DND-41 (cell line): ENCODE measurements at regions not wholly inside any gene's neighbourhood (a gene's known extent, or its start where the extent isn't known, plus 50 kb on each side); places are given as distances from the start of the nearest gene placed in this dataset.

ENCODE experiments used
- ATAC-seq: fragments of 200-7000 bp; cut with Tn5 transposase; 3 replicates; pipeline ENCODE4 v1.9.1; 2021; ENCODE audit warnings: low read depth; ENCODE audit not compliant: insufficient read depth
- DNase-seq: peaks from one replicate; pipeline ENCODE4 v3.0.0-alpha.2; 2020
- H2AFZ ChIP-seq: 2 replicates; pipeline ENCODE4 v1.6.0; 2012; ENCODE audit warnings: low read depth, low read length
- H3K27ac ChIP-seq: 2 replicates; pipeline ENCODE4 v1.5.1; 2012; ENCODE audit warnings: low read length, inconsistent platforms
- H3K27me3 ChIP-seq: fragments of 200-600 bp; sonication (generic); 2 replicates; pipeline ENCODE4 v1.6.0; 2012; ENCODE audit warnings: low read length, mild to moderate bottlenecking, inconsistent platforms; ENCODE audit not compliant: insufficient read depth, poor library complexity
- H3K36me3 ChIP-seq: 2 replicates; pipeline ENCODE4 v1.5.1; 2012; ENCODE audit warnings: low read length, inconsistent platforms; ENCODE audit not compliant: insufficient read depth
- H3K4me1 ChIP-seq: 2 replicates; pipeline ENCODE4 v1.5.1; 2012; ENCODE audit warnings: mild to moderate bottlenecking, low read length; ENCODE audit not compliant: insufficient read depth
- H3K4me2 ChIP-seq: 2 replicates; pipeline ENCODE4 v1.6.0; 2012; ENCODE audit warnings: mild to moderate bottlenecking, moderate library complexity, low read length, inconsistent platforms; ENCODE audit not compliant: insufficient read depth
- H3K4me3 ChIP-seq, 2 experiments: fragments of 200-600 bp in 1 of 2; shearing (Covaris generic) in 1 of 2; 2 replicates each; pipeline ENCODE4 v1.5.1; 2012 to 2016; ENCODE audit warnings: inconsistent platforms in 2 of 2, low read length in 2 of 2, mild to moderate bottlenecking in 2 of 2, low read depth in 1 of 2, moderate library complexity in 1 of 2
- H3K79me2 ChIP-seq: 2 replicates; pipeline ENCODE4 v1.6.0; 2012; ENCODE audit warnings: low read length, inconsistent platforms; ENCODE audit not compliant: insufficient read depth
- H3K9ac ChIP-seq: 2 replicates; pipeline ENCODE4 v1.6.0; 2012; ENCODE audit warnings: low read depth, mild to moderate bottlenecking, inconsistent platforms, low read length, moderate library complexity
- H3K9me3 ChIP-seq: 2 replicates; pipeline ENCODE4 v1.5.1; 2012; ENCODE audit warnings: low read length, moderate library complexity, mild to moderate bottlenecking, inconsistent platforms; ENCODE audit not compliant: insufficient read depth, severe bottlenecking
- H4K20me1 ChIP-seq: 2 replicates; pipeline ENCODE4 v1.6.0; 2012; ENCODE audit warnings: low read length; ENCODE audit not compliant: insufficient read depth
- EZH2 ChIP-seq: IDR thresholded peaks from 3 replicates; pipeline ENCODE4 v1.6.1; 2012; ENCODE audit warnings: borderline replicate concordance, low read depth, mild to moderate bottlenecking, moderate library complexity, low read length, inconsistent platforms; ENCODE audit not compliant: severe bottlenecking
- TF ChIP-seq, protein P1 (sequence below): IDR thresholded peaks from 2 replicates; pipeline ENCODE4 v1.5.1; 2012; ENCODE audit warnings: borderline replicate concordance, low read length, moderate library complexity, mild to moderate bottlenecking; ENCODE audit not compliant: poor library complexity, severe bottlenecking; ENCODE audit errors: extremely low read depth

DNA sequence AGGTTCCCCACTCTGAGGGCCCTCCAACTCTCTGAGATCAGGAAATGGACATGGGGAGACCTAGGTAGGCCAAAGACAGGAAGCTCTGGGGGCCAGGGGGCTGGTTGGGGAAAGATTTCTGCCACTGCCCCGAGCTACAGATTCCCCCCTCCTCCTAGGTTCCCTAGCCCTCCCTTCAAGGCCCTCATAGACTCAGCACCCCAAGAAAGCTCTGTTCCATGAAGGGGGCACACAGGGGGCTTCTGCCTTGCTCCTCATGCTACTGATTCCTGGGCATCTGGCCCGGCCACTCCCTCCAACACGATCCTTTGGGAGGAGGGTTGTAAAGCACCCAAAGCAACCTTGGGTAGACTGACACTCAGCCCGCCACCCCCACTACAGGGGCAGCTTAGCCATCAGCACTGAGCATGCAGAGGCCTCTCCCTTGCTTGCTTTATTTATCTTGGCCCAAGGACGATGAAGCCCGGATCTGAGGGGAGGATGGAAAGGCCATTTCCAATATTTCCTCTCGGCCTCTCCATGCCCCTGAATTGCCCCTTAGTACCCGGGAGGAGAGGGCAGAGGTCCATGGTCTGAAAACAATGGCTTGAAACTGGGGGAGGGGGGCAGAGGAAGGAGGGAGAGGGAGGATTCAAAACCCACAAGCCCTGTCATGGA lies 146.7 kb downstream of the PJA1 start:
- Histone ChIP-seq H3K27me3 (no peaks in the 10 kb centered on the region), H3K79me2 (no peaks in the 10 kb centered on the region), H2AFZ (no peak overlapping the region), H3K4me2 (no peak overlapping the region), H3K4me1 (no peaks in the 10 kb centered on the region), H3K9ac (no peak overlapping the region), H4K20me1 (no peaks in the 10 kb centered on the region), H3K4me3 (no peak overlapping the region), H3K36me3 (no peaks in the 10 kb centered on the region), H3K27ac (no peak overlapping the region), H3K9me3 (no peaks in the 10 kb centered on the region)
- DNase-seq (no peak), ATAC-seq (no peak)
- TF ChIP-seq, protein P1, sequence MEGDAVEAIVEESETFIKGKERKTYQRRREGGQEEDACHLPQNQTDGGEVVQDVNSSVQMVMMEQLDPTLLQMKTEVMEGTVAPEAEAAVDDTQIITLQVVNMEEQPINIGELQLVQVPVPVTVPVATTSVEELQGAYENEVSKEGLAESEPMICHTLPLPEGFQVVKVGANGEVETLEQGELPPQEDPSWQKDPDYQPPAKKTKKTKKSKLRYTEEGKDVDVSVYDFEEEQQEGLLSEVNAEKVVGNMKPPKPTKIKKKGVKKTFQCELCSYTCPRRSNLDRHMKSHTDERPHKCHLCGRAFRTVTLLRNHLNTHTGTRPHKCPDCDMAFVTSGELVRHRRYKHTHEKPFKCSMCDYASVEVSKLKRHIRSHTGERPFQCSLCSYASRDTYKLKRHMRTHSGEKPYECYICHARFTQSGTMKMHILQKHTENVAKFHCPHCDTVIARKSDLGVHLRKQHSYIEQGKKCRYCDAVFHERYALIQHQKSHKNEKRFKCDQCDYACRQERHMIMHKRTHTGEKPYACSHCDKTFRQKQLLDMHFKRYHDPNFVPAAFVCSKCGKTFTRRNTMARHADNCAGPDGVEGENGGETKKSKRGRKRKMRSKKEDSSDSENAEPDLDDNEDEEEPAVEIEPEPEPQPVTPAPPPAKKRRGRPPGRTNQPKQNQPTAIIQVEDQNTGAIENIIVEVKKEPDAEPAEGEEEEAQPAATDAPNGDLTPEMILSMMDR = no peak
- no peak for TF ChIP-seq EZH2

DNA sequence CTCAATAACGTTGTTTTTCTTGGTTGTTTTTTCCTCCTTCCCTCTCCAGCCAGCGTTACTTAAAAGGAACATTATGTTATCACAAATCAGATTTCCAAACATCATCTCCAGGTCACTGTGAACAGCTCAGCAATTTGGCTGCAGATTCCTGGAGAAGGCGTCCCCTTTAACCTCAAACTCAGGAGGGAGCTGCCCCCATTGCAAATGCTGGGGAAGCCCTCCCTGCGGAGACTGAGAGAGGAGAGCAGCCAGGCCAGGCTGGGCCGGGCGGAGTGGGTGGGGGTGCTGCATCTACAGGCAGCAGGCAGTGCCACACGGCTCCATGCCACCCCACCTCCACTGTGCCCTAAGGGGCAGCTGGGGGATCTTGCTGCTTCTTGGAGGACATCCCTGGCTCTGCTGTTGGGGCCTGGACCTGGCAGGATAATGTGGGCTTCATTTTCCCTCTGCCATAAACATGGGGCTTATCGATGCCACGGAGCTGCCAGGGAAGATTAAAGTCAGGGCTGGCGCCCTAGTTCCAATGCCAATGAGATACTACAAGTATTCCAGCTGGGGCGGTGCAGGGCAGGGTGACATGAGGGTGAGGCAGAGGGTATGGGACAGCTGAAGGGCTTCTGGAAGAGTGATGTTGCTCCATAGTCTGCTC lies 148.8 kb downstream of the PJA1 start:
- Histone ChIP-seq H2AFZ (no peak overlapping the region), H3K4me3 (no peak overlapping the region), H3K79me2 (no peaks in the 10 kb centered on the region), H3K9me3 (no peaks in the 10 kb centered on the region), H3K4me2 (no peak overlapping the region), H3K27me3 (no peaks in the 10 kb centered on the region), H3K9ac (no peak overlapping the region), H3K27ac (no peak overlapping the region), H3K36me3 (no peaks in the 10 kb centered on the region), H4K20me1 (no peaks in the 10 kb centered on the region), H3K4me1 (no peaks in the 10 kb centered on the region)
- DNase-seq = no peak
- no peak for ATAC-seq
- TF ChIP-seq EZH2 = no peak
- TF ChIP-seq, protein P1 = no peak

DNA sequence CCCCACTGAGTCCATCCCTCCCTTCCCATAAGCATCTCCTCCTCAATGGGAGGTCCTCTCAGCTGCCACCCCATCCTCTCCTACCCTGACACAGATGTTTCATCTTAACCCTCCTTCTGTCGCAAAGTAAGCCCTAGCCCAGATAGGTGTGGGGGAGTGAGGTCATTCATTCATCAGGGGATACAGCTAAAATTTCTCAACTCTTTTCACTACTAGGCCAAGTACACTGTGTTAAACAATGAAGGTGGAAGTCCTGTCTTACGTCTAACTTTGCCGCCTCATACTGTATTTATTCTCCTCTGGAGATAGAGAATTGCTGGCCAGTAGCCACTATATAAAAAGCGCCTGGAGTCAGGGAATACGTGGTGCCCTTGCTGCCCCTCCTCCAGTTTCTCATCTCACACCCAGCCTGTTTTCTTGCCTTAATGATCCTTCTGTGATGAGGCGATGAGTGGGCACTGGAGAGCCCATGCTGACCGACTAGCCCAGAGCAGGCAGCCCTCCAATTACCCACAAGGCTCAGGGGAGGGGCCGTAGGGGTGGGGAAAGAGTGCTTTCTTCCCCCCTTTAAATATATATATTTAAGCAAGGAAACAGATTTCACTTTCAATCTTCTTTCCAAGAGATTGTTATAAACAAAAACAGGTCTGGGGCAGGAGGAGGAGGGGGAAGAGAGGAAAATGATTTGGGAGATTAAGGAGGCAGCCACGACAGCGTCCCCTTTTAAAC lies 149.5 kb downstream of the PJA1 start:
- TF ChIP-seq, protein P1 = no peak
- TF ChIP-seq EZH2 = no peak
- no peaks in the 10 kb centered on the region for H3K36me3 ChIP-seq
- no peak for ATAC-seq
- no peak overlapping the region for H2AFZ ChIP-seq
- no peak overlapping the region for H3K4me3 ChIP-seq
- H4K20me1 ChIP-seq = no peaks in the 10 kb centered on the region
- H3K79me2 ChIP-seq = no peaks in the 10 kb centered on the region
- H3K4me2 ChIP-seq = no peak overlapping the region
- H3K4me1 ChIP-seq = no peaks in the 10 kb centered on the region
- H3K9ac ChIP-seq = no peak overlapping the region
- H3K27ac ChIP-seq = no peak overlapping the region
- DNase-seq = no peak
- no peaks in the 10 kb centered on the region for H3K27me3 ChIP-seq
- no peaks in the 10 kb centered on the region for H3K9me3 ChIP-seq
